K562 (cell line): ENCODE measurements at regions not wholly inside any gene's neighbourhood (a gene's known extent, or its start where the extent isn't known, plus 50 kb on each side); places are given as distances from the start of the nearest gene placed in this dataset.

ENCODE experiments used
- ARNT ChIP-seq, 2 experiments: fragments of 450-650 bp; IDR thresholded peaks; 2 replicates each; pipeline ENCODE4 v1.6.1; 2016; ENCODE audit warnings: mild to moderate bottlenecking in 1 of 2
- CBFA2T3 ChIP-seq: fragments of 450-650 bp; IDR thresholded peaks from 2 replicates; pipeline ENCODE4 v1.6.1; 2017
- CEBPB ChIP-seq: fragments of 450-650 bp; IDR thresholded peaks from 2 replicates; pipeline ENCODE4 v1.6.1; 2016; ENCODE audit warnings: missing genetic modification characterization, missing compliant biosample characterization
- EHMT2 ChIP-seq: fragments of 450-650 bp; IDR thresholded peaks from 2 replicates; pipeline ENCODE4 v1.6.1; 2018; ENCODE audit warnings: antibody characterized with exemption
- EP300 ChIP-seq: IDR thresholded peaks from 2 replicates; pipeline ENCODE4 v1.6.1; 2012; ENCODE audit warnings: low read length, improper control_type of control experiment
- HDAC1 ChIP-seq, 2 experiments: fragments of 450-650 bp; IDR thresholded peaks; 2 replicates each; pipeline ENCODE4 v1.6.1; 2016 to 2017; ENCODE audit warnings: inconsistent platforms in 1 of 2, mild to moderate bottlenecking in 1 of 2, moderate library complexity in 1 of 2
- JUN ChIP-seq, 2 experiments: sonication (generic) in 1 of 2; formaldehyde crosslinking in 1 of 2; IDR thresholded peaks; 2 replicates each; pipeline versions ENCODE4 v1.6.1 to v1.8.0; 2012 to 2022; ENCODE audit warnings: borderline replicate concordance in 2 of 2, mild to moderate bottlenecking in 2 of 2, improper control_type of control experiment in 1 of 2, low read depth in 1 of 2, low read length in 1 of 2, missing genetic modification reagents in 1 of 2
- KDM1A ChIP-seq, 2 experiments: fragments of 450-650 bp; IDR thresholded peaks; 2 replicates each; pipeline ENCODE4 v1.6.1; 2016; ENCODE audit warnings: mild to moderate bottlenecking in 2 of 2
- MAZ ChIP-seq, 2 experiments: fragments of 450-650 bp in 1 of 2; sonication (generic) in 1 of 2; formaldehyde crosslinking; IDR thresholded peaks in 1 of 2; conservative IDR thresholded peaks in 1 of 2; 2 replicates each; pipeline versions ENCODE4 v1.4.0 to v1.5.0; 2020; ENCODE audit warnings: mild to moderate bottlenecking in 1 of 2, missing genetic modification reagents in 1 of 2
- NCOA1 ChIP-seq: fragments of 450-650 bp; IDR thresholded peaks from 2 replicates; pipeline ENCODE4 v1.6.1; 2016; ENCODE audit warnings: low read depth
- PKNOX1 ChIP-seq: fragments of 450-650 bp; IDR thresholded peaks from 2 replicates; pipeline ENCODE4 v1.6.1; 2016
- RB1 ChIP-seq: fragments of 450-650 bp; IDR thresholded peaks from 2 replicates; pipeline ENCODE4 v1.6.1; 2017; ENCODE audit warnings: low read depth, mild to moderate bottlenecking
- SMARCA4 ChIP-seq: fragments of 450-650 bp; IDR thresholded peaks from 2 replicates; pipeline ENCODE4 v1.6.1; 2016
- SRSF7 ChIP-seq: fragments of 200-400 bp; formaldehyde crosslinking; optimal IDR thresholded peaks from 2 replicates; pipeline ENCODE3; 2017; ENCODE audit warnings: mild to moderate bottlenecking, low read depth, low read length
- SUPT5H ChIP-seq: fragments of 450-650 bp; IDR thresholded peaks from 2 replicates; pipeline ENCODE4 v1.6.1; 2016
- TAF7 ChIP-seq: fragments of 450-650 bp; IDR thresholded peaks from 2 replicates; pipeline ENCODE4 v1.6.1; 2016; ENCODE audit warnings: missing genetic modification characterization, missing compliant biosample characterization
- USF2 ChIP-seq: sonication (generic); formaldehyde crosslinking; IDR thresholded peaks from 2 replicates; pipeline ENCODE4 v1.5.0; 2020; ENCODE audit warnings: missing genetic modification reagents
- ZC3H4 ChIP-seq: sonication (generic); formaldehyde crosslinking; IDR thresholded peaks from 2 replicates; pipeline ENCODE4 v1.9.0; 2021; ENCODE audit warnings: missing genetic modification reagents, borderline replicate concordance
- ZNF175 ChIP-seq: fragments of 200-800 bp; sonication (Bioruptor generic); IDR thresholded peaks from 2 replicates; pipeline ENCODE4 v1.6.1; 2016; ENCODE audit warnings: low read depth, mild to moderate bottlenecking, missing genetic modification characterization, missing compliant biosample characterization
- ZNF316 ChIP-seq: fragments of 450-650 bp; IDR thresholded peaks from 2 replicates; pipeline ENCODE4 v1.6.1; 2016
- ZNF449 ChIP-seq: fragments of 250-450 bp; sonication (Bioruptor Pico); IDR thresholded peaks from 2 replicates; pipeline ENCODE4 v1.8.0; 2022; ENCODE audit warnings: moderate library complexity, mild to moderate bottlenecking, inconsistent platforms
- TF ChIP-seq, protein P1 (sequence below): fragments of 450-650 bp; IDR thresholded peaks from 2 replicates; pipeline ENCODE4 v1.6.1; 2016; ENCODE audit warnings: borderline replicate concordance
- TF ChIP-seq, protein P2 (sequence below): IDR thresholded peaks from 3 replicates; pipeline ENCODE4 v1.6.1; 2011; ENCODE audit warnings: borderline replicate concordance, mild to moderate bottlenecking, moderate library complexity; ENCODE audit not compliant: insufficient read length; ENCODE audit errors: extremely low read depth

DNA sequence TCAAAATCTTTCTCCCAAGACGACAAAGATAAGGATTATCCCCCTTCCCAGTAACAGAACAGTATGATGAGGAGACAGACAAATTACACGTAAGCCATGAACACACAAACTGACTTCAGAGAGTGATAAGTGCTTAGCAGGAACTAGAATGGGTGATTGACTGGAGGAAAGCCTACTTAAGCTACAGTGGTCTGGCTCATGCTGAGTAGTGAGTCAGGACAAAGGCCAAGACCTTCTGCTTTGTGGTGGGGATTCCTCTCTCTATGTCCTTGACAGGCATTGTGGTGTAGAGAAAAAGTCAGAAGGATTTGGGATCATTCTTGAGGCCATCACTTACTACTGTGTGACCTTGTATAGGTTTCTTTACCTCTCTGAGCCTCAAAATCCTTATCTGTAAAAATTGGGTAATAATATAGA, 381.9 kb upstream of the CCL2 start (continued):
- TF ChIP-seq ZNF175 (CRISPR knock-in tag) (no peak), HDAC1 (IDR thresholded peaks at IDR 0.05) (peak in 1 of 2 experiments; percentile 57; a peak in 2 of 4 replicates), ARNT (IDR thresholded peaks at IDR 0.05) (peak in 1 of 2 experiments; percentile 59; a peak in 1 of 4 replicates), ZNF316 (no peak), CEBPB (tag) (no peak), USF2 (CRISPR knock-in tag) (no peak), SMARCA4 (peak; percentile 63), EHMT2 (peak; percentile 60; the same call in 1 of the 2 replicates), PKNOX1 (peak; percentile 94), SRSF7 (no peak), EP300 (peak; percentile 59; the same call in 1 of the 2 replicates), MAZ (CRISPR knock-in tag; conservative IDR thresholded peaks at IDR 0.05 in 1 of 2, IDR thresholded peaks at IDR 0.05 in 1 of 2) (no peak), RB1 (no peak), NCOA1 (no peak), SUPT5H (no peak), CBFA2T3 (peak; percentile 78), ZC3H4 (CRISPR knock-in tag) (no peak), TAF7 (tag) (no peak), KDM1A (IDR thresholded peaks at IDR 0.05) (peak; percentile 85 to 91), JUN (IDR thresholded peaks at IDR 0.05; ENCODE audit: borderline replicate concordance, low read depth, low read length) (0 out of 2 replicates have a peak, but pooled peaks have one; percentile 16), JUN (CRISPR knock-in tag; IDR thresholded peaks at IDR 0.05; ENCODE audit: borderline replicate concordance) (no peak), ZNF449 (CRISPR knock-in tag) (no peak)
- TF ChIP-seq, protein P1, sequence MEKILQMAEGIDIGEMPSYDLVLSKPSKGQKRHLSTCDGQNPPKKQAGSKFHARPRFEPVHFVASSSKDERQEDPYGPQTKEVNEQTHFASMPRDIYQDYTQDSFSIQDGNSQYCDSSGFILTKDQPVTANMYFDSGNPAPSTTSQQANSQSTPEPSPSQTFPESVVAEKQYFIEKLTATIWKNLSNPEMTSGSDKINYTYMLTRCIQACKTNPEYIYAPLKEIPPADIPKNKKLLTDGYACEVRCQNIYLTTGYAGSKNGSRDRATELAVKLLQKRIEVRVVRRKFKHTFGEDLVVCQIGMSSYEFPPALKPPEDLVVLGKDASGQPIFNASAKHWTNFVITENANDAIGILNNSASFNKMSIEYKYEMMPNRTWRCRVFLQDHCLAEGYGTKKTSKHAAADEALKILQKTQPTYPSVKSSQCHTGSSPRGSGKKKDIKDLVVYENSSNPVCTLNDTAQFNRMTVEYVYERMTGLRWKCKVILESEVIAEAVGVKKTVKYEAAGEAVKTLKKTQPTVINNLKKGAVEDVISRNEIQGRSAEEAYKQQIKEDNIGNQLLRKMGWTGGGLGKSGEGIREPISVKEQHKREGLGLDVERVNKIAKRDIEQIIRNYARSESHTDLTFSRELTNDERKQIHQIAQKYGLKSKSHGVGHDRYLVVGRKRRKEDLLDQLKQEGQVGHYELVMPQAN, result no peak
- TF ChIP-seq, protein P2, sequence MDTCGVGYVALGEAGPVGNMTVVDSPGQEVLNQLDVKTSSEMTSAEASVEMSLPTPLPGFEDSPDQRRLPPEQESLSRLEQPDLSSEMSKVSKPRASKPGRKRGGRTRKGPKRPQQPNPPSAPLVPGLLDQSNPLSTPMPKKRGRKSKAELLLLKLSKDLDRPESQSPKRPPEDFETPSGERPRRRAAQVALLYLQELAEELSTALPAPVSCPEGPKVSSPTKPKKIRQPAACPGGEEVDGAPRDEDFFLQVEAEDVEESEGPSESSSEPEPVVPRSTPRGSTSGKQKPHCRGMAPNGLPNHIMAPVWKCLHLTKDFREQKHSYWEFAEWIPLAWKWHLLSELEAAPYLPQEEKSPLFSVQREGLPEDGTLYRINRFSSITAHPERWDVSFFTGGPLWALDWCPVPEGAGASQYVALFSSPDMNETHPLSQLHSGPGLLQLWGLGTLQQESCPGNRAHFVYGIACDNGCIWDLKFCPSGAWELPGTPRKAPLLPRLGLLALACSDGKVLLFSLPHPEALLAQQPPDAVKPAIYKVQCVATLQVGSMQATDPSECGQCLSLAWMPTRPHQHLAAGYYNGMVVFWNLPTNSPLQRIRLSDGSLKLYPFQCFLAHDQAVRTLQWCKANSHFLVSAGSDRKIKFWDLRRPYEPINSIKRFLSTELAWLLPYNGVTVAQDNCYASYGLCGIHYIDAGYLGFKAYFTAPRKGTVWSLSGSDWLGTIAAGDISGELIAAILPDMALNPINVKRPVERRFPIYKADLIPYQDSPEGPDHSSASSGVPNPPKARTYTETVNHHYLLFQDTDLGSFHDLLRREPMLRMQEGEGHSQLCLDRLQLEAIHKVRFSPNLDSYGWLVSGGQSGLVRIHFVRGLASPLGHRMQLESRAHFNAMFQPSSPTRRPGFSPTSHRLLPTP, result no peak
